Panc1 (cell line): ENCODE measurements at regions not wholly inside any gene's neighbourhood (a gene's known extent, or its start where the extent isn't known, plus 50 kb on each side); places are given as distances from the start of the nearest gene placed in this dataset.

Experiments used
- ATAC-seq: fragments of 200-7000 bp; cut with Tn5 transposase; 2 replicates; pipeline ENCODE4 v1.9.1; 2020; ENCODE audit warnings: mild to moderate bottlenecking, moderate library complexity
- BruUV-seq: library from RNA; stranded (reverse); fragments of 400-500 nt; replicated peaks from 2 replicates; lab custom pipeline; 2021; lab: Mats Ljungman, UMichigan
- CTCF ChIA-PET: fragments of 300-600 bp; sonication (Branson Sonifier 250); formaldehyde crosslinking; loops from one replicate; lab custom pipeline; 2022; ENCODE audit warnings: antibody characterized with exemption; lab: Charles Lee
- POLR2A ChIA-PET: fragments of 300-600 bp; sonication (Branson Sonifier 250); formaldehyde crosslinking; loops from one replicate; lab custom pipeline; 2022; ENCODE audit warnings: antibody characterized with exemption; lab: Charles Lee
- DNase-seq: peaks from one replicate; pipeline ENCODE4 v3.0.0-alpha.2; 2010; ENCODE audit warnings: low read depth, low spot score
- H3K27ac ChIP-seq: 2 replicates; pipeline ENCODE4 v1.5.1; 2011; ENCODE audit warnings: mild to moderate bottlenecking, low read length, inconsistent platforms
- H3K27me3 ChIP-seq: fragments of 200-500 bp; sonication (Bioruptor generic); 2 replicates; pipeline ENCODE4 v1.6.0; 2014; ENCODE audit warnings: low read length, inconsistent platforms; ENCODE audit not compliant: control insufficient read depth, insufficient read depth
- H3K36me3 ChIP-seq: fragments of 200-500 bp; sonication (Bioruptor generic); 2 replicates; pipeline ENCODE4 v1.5.1; 2014; ENCODE audit warnings: inconsistent platforms, mild to moderate bottlenecking, low read length, moderate library complexity; ENCODE audit not compliant: control insufficient read depth, insufficient read depth
- H3K4me1 ChIP-seq: 2 replicates; pipeline ENCODE4 v1.5.1; 2011; ENCODE audit warnings: inconsistent platforms, mild to moderate bottlenecking, low read length, moderate library complexity; ENCODE audit not compliant: control insufficient read depth, insufficient read depth
- H3K4me3 ChIP-seq, 2 experiments: 2 replicates each; pipeline ENCODE4 v1.5.1; 2011 to 2012; ENCODE audit warnings: low read depth in 2 of 2, low read length in 2 of 2, mild to moderate bottlenecking in 2 of 2, inconsistent platforms in 1 of 2, moderate library complexity in 1 of 2
- H3K9me3 ChIP-seq: fragments of 200-500 bp; sonication (Bioruptor generic); 2 replicates; pipeline ENCODE4 v1.5.1; 2014; ENCODE audit warnings: low read depth, mild to moderate bottlenecking, inconsistent platforms, low read length, moderate library complexity; ENCODE audit not compliant: control insufficient read depth, insufficient read depth
- POLR2AphosphoS5 ChIP-seq: IDR thresholded peaks from 2 replicates; pipeline ENCODE4 v1.6.1; 2012; ENCODE audit warnings: mild to moderate bottlenecking, low read depth, low read length, moderate library complexity
- SIN3A ChIP-seq: IDR thresholded peaks from 2 replicates; pipeline ENCODE4 v1.6.1; 2012; ENCODE audit warnings: low read depth, mild to moderate bottlenecking, low read length, moderate library complexity, borderline replicate concordance; ENCODE audit not compliant: insufficient read depth
- TCF7L2 ChIP-seq: IDR thresholded peaks from 2 replicates; pipeline ENCODE4 v1.6.1; 2011; ENCODE audit warnings: mild to moderate bottlenecking, low read depth, low read length, inconsistent platforms
- in situ Hi-C: cut with HindIII; loops from 2 replicates; pipeline ENCODE4 v1.10.0; 2016; ENCODE audit warnings: low sequenced_read_pairs, low pct_unique_long_range_greater_than_20kb
- intact Hi-C: fragments of 100-400 bp; cut with micrococcal nuclease; formaldehyde crosslinking; loops from one replicate; pipeline ENCODE4 v1.10.0; 2022; ENCODE audit not compliant: unreplicated experiment
- TF ChIP-seq, protein P1 (sequence below): fragments of 450-650 bp; IDR thresholded peaks from 2 replicates; pipeline ENCODE4 v1.5.1; 2017; ENCODE audit warnings: mild to moderate bottlenecking
- TF ChIP-seq, protein P2 (sequence below), 2 experiments: IDR thresholded peaks; 2 replicates each; pipeline ENCODE4 v1.6.1; 2011 to 2012; ENCODE audit warnings: low read depth in 2 of 2, control low read depth in 1 of 2, low read length in 1 of 2, mild to moderate bottlenecking in 1 of 2, moderate library complexity in 1 of 2; ENCODE audit not compliant: insufficient read depth in 1 of 2

DNA sequence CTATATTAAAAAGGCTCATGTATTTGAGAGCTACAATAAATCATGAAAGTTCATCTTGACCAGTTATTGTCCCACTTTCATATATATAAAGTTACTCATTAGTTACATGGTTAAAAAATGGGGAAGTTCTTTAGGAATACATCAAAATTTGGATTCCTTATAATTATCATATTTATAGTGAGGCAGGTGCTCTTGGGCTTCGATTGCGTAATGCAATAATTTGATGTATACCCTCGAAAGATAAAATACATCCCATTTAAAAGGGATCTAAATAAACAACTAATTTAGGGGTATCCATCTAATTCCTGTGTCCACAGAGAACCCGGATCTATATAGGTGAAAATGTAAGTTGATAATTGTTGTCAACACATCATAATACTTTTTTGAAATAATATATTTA lies 444.6 kb downstream of the RIT2 start:
- Histone ChIP-seq H3K9me3 (no peaks in the 10 kb centered on the region), H3K27me3 (no peaks in the 10 kb centered on the region), H3K4me1 (no peaks in the 10 kb centered on the region), H3K36me3 (no peaks in the 10 kb centered on the region), H3K27ac (no peak overlapping the region), H3K4me3 (no peak overlapping the region)
- ChIA-PET CTCF (no interaction called here), POLR2A (no interaction called here)
- in situ Hi-C loops, result no loop called here
- intact Hi-C loops, result no loop called here
- TF ChIP-seq TCF7L2 (no peak), SIN3A (no peak), POLR2AphosphoS5 (no peak)
- TF ChIP-seq, protein P1, sequence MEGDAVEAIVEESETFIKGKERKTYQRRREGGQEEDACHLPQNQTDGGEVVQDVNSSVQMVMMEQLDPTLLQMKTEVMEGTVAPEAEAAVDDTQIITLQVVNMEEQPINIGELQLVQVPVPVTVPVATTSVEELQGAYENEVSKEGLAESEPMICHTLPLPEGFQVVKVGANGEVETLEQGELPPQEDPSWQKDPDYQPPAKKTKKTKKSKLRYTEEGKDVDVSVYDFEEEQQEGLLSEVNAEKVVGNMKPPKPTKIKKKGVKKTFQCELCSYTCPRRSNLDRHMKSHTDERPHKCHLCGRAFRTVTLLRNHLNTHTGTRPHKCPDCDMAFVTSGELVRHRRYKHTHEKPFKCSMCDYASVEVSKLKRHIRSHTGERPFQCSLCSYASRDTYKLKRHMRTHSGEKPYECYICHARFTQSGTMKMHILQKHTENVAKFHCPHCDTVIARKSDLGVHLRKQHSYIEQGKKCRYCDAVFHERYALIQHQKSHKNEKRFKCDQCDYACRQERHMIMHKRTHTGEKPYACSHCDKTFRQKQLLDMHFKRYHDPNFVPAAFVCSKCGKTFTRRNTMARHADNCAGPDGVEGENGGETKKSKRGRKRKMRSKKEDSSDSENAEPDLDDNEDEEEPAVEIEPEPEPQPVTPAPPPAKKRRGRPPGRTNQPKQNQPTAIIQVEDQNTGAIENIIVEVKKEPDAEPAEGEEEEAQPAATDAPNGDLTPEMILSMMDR, result no peak
- TF ChIP-seq, protein P2, sequence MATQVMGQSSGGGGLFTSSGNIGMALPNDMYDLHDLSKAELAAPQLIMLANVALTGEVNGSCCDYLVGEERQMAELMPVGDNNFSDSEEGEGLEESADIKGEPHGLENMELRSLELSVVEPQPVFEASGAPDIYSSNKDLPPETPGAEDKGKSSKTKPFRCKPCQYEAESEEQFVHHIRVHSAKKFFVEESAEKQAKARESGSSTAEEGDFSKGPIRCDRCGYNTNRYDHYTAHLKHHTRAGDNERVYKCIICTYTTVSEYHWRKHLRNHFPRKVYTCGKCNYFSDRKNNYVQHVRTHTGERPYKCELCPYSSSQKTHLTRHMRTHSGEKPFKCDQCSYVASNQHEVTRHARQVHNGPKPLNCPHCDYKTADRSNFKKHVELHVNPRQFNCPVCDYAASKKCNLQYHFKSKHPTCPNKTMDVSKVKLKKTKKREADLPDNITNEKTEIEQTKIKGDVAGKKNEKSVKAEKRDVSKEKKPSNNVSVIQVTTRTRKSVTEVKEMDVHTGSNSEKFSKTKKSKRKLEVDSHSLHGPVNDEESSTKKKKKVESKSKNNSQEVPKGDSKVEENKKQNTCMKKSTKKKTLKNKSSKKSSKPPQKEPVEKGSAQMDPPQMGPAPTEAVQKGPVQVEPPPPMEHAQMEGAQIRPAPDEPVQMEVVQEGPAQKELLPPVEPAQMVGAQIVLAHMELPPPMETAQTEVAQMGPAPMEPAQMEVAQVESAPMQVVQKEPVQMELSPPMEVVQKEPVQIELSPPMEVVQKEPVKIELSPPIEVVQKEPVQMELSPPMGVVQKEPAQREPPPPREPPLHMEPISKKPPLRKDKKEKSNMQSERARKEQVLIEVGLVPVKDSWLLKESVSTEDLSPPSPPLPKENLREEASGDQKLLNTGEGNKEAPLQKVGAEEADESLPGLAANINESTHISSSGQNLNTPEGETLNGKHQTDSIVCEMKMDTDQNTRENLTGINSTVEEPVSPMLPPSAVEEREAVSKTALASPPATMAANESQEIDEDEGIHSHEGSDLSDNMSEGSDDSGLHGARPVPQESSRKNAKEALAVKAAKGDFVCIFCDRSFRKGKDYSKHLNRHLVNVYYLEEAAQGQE (IDR thresholded peaks at IDR 0.05; ENCODE audit: insufficient read depth in 1 of 2, low read depth in 2 of 2, low read length in 1 of 2), result no peak
- no TSS peak for BruUV-seq
- no peak for ATAC-seq
- DNase-seq, result no peak

GRCh38 chr18:42675810-42676209 lies 439.7 kb downstream of the RIT2 start:
- no TSS peak for BruUV-seq
- Histone ChIP-seq H3K36me3 (no peaks in the 10 kb centered on the region), H3K4me1 (no peaks in the 10 kb centered on the region), H3K9me3 (no peaks in the 10 kb centered on the region), H3K27me3 (no peaks in the 10 kb centered on the region), H3K4me3 (no peak overlapping the region), H3K27ac (no peak overlapping the region)
- DNase-seq (no peak), ATAC-seq (no peak)
- TF ChIP-seq, protein P2 (IDR thresholded peaks at IDR 0.05; ENCODE audit: insufficient read depth in 1 of 2, low read depth in 2 of 2, low read length in 1 of 2), result no peak
- TF ChIP-seq SIN3A (no peak), POLR2AphosphoS5 (no peak), TCF7L2 (no peak)
- TF ChIP-seq, protein P1, result no peak
- ChIA-PET POLR2A (no interaction called here), CTCF (no interaction called here)
- in situ Hi-C loops (no loop called here), intact Hi-C loops (no loop called here)
